ENCODE measurements at regions not wholly inside any gene's neighbourhood (a gene's known extent, or its start where the extent isn't known, plus 50 kb on each side); places are given as distances from the start of the nearest gene placed in this dataset.

DNA sequence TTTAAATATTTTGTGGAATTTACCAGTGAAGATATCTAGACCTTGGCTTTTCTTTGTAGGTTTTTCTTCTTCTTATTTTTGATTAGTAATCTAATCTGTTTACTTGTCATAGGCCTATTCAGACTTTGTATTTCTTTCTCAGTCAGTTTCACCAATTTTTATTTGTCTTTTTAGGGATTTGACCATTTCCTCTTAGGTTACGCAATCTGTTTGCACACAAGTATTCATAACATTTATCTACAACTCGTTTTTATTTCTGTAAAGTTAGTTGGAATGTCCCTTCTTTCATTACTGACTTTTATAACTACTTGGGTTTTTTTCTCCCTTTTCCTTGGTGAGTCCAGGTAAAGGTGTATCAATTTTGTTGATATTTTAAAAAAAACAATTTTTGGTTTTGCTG, 545.7 kb downstream of the AACS start:
- Histone ChIP-seq H3K36me3 (ENCODE audit: insufficient read depth, low read length) (no peaks in the 10 kb centered on the region), H4K20me1 (ENCODE audit: insufficient read depth, low read length) (no peaks in the 10 kb centered on the region), H3K27ac (ENCODE audit: low read depth, low read length) (no peak overlapping the region), H3K27me3 (ENCODE audit: insufficient read depth, low read length) (no peaks in the 10 kb centered on the region), H3K4me2 (ENCODE audit: insufficient read depth, low read length) (no peak overlapping the region), H2AFZ (ENCODE audit: low read length) (no peak overlapping the region), H3K9me3 (ENCODE audit: low read depth, low read length) (no peaks in the 10 kb centered on the region), H3K4me3 (ENCODE audit: insufficient read depth, low read length) (no peak overlapping the region), H3K4me1 (ENCODE audit: insufficient read depth, low read length) (no peaks in the 10 kb centered on the region), H3K79me2 (ENCODE audit: insufficient read depth, low read length) (no peaks in the 10 kb centered on the region)
- TF ChIP-seq, protein P1, sequence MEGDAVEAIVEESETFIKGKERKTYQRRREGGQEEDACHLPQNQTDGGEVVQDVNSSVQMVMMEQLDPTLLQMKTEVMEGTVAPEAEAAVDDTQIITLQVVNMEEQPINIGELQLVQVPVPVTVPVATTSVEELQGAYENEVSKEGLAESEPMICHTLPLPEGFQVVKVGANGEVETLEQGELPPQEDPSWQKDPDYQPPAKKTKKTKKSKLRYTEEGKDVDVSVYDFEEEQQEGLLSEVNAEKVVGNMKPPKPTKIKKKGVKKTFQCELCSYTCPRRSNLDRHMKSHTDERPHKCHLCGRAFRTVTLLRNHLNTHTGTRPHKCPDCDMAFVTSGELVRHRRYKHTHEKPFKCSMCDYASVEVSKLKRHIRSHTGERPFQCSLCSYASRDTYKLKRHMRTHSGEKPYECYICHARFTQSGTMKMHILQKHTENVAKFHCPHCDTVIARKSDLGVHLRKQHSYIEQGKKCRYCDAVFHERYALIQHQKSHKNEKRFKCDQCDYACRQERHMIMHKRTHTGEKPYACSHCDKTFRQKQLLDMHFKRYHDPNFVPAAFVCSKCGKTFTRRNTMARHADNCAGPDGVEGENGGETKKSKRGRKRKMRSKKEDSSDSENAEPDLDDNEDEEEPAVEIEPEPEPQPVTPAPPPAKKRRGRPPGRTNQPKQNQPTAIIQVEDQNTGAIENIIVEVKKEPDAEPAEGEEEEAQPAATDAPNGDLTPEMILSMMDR (IDR thresholded peaks at IDR 0.05; ENCODE audit: extremely low read depth, low read depth, low read length), result no peak
- no peak for DNase-seq (ENCODE audit: insufficient read length, low spot score, missing footprints)

DNA sequence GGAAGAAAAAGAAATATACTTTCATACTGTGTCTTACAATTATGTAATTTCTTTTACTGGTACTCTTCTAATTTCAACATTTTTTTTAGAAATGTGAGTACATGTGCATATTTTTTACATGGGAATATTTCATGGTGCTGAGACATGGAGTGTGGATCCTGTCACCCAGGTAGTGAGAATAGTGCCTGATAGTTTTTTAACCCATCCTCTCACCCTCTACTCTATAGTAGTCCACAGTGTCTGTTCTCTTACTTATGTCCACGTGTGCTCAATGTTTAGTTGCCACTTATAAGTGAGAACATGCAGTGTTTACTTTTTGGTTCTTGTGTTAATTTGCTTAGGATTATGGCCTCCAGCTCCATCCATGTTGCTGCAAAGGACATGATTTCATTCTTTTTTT, 548.8 kb downstream of the AACS start:
- Histone ChIP-seq H2AFZ (ENCODE audit: low read length) (no peak overlapping the region), H3K9me3 (ENCODE audit: low read depth, low read length) (no peaks in the 10 kb centered on the region), H3K36me3 (ENCODE audit: insufficient read depth, low read length) (no peaks in the 10 kb centered on the region), H3K27ac (ENCODE audit: low read depth, low read length) (no peak overlapping the region), H4K20me1 (ENCODE audit: insufficient read depth, low read length) (no peaks in the 10 kb centered on the region), H3K27me3 (ENCODE audit: insufficient read depth, low read length) (no peaks in the 10 kb centered on the region), H3K4me1 (ENCODE audit: insufficient read depth, low read length) (no peaks in the 10 kb centered on the region), H3K4me3 (ENCODE audit: insufficient read depth, low read length) (no peak overlapping the region), H3K79me2 (ENCODE audit: insufficient read depth, low read length) (no peaks in the 10 kb centered on the region), H3K4me2 (ENCODE audit: insufficient read depth, low read length) (no peak overlapping the region)
- DNase-seq (ENCODE audit: insufficient read length, low spot score, missing footprints), result no peak
- TF ChIP-seq, protein P1 (IDR thresholded peaks at IDR 0.05; ENCODE audit: extremely low read depth, low read depth, low read length), result no peak

DNA sequence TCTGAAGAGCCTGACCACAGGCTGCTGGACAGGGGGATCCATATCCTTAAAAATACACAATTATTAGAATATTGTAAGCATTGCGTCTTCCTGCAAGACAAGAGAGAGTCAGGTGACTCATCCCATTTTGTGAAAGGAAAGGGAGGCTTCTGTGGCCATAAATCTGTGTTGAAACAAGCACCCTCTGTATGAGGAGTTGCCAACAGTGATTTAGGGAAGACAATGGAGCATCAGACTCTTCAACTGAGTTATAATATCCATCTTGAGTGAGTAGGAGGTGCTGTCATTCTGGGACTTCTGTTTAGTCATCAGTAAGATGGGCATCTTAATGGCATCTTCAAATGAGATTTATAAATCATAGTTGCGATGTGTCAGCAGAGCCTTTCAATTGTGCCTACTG, 554.5 kb downstream of the AACS start:
- Histone ChIP-seq H3K4me2 (ENCODE audit: insufficient read depth, low read length) (no peak overlapping the region), H3K4me1 (ENCODE audit: insufficient read depth, low read length) (no peaks in the 10 kb centered on the region), H4K20me1 (ENCODE audit: insufficient read depth, low read length) (no peaks in the 10 kb centered on the region), H3K36me3 (ENCODE audit: insufficient read depth, low read length) (no peaks in the 10 kb centered on the region), H3K27me3 (ENCODE audit: insufficient read depth, low read length) (no peaks in the 10 kb centered on the region), H3K9me3 (ENCODE audit: low read depth, low read length) (no peaks in the 10 kb centered on the region), H3K4me3 (ENCODE audit: insufficient read depth, low read length) (no peak overlapping the region), H3K27ac (ENCODE audit: low read depth, low read length) (no peak overlapping the region), H2AFZ (ENCODE audit: low read length) (no peak overlapping the region), H3K79me2 (ENCODE audit: insufficient read depth, low read length) (no peaks in the 10 kb centered on the region)
- DNase-seq (ENCODE audit: insufficient read length, low spot score, missing footprints), result no peak
- TF ChIP-seq, protein P1 (IDR thresholded peaks at IDR 0.05; ENCODE audit: extremely low read depth, low read depth, low read length), result no peak

DNA sequence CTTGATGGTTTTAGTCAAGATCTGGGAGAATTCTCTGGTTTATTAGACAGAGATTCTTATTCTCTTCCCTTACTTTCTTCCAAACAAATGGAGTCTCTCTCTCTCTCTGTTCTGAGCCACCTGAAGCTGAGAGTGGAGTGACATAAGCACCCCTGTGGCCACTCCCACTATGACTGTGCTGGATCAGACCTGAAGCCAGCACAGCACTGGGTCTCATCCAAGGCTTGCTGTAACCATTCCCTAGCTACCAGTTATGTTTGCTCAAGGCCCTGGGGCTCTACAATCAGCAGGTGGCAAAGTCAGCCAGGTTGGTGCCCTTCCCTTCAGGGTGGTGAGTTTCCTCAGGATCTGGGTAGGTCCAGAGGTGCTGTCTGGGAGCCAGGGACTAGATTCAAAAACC, 568.5 kb downstream of the AACS start:
- no peaks in the 10 kb centered on the region for H3K79me2 ChIP-seq (ENCODE audit: insufficient read depth, low read length)
- no peak overlapping the region for H2AFZ ChIP-seq (ENCODE audit: low read length)
- H3K27me3 ChIP-seq (ENCODE audit: insufficient read depth, low read length), result no peaks in the 10 kb centered on the region
- no peak overlapping the region for H3K4me3 ChIP-seq (ENCODE audit: insufficient read depth, low read length)
- H3K9me3 ChIP-seq (ENCODE audit: low read depth, low read length), result no peaks in the 10 kb centered on the region
- H4K20me1 ChIP-seq (ENCODE audit: insufficient read depth, low read length), result no peaks in the 10 kb centered on the region
- no peak for DNase-seq (ENCODE audit: insufficient read length, low spot score, missing footprints)
- no peak overlapping the region for H3K27ac ChIP-seq (ENCODE audit: low read depth, low read length)
- H3K4me2 ChIP-seq (ENCODE audit: insufficient read depth, low read length), result no peak overlapping the region
- H3K36me3 ChIP-seq (ENCODE audit: insufficient read depth, low read length), result no peaks in the 10 kb centered on the region
- H3K4me1 ChIP-seq (ENCODE audit: insufficient read depth, low read length), result no peaks in the 10 kb centered on the region
- TF ChIP-seq, protein P1 (IDR thresholded peaks at IDR 0.05; ENCODE audit: extremely low read depth, low read depth, low read length), result no peak
